Activated CD8-positive, alpha-beta memory T cell treated with anti-CD3 and anti-CD28 coated beads for 1 hour (primary cell): ENCODE measurements at regions not wholly inside any gene's neighbourhood (a gene's known extent, or its start where the extent isn't known, plus 50 kb on each side); places are given as distances from the start of the nearest gene placed in this dataset.
A peak's percentile ranks its signal among the peaks of the same experiment; 100 is the strongest.
"Not testable (repeated sequence)": the region's sequence is repeated elsewhere in the genome, so short reads cannot be mapped to it uniquely, and the experiment has no call there.

ENCODE experiments used
- DNase-seq, 2 donors: peaks; one replicate each; pipeline ENCODE4 v3.0.0-alpha.2; 2020; ENCODE audit warnings: low read depth in 1 of 2; ENCODE audit errors: extremely low read depth in 1 of 2

DNA sequence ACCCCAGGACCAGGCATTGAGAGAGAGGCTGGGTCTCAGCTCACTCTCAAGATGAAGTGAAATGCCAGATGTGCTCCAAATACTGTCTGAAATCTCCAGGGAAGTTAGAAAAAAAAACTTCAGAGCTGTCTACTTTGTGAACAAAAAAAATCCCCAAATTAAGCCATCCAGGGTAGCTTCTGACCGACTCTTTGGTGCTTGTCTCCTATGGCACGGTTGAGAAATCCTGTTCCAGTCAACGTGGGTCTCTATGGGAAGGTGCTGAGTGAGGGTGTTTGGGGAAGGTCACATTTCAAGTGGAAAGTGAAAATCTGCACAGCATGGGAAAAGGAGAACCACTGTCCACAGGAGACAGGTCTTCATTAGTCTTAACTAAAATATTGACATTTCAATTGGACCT lies 322.5 kb upstream of the CFAP20DC start:
- DNase-seq, result no peak

DNA sequence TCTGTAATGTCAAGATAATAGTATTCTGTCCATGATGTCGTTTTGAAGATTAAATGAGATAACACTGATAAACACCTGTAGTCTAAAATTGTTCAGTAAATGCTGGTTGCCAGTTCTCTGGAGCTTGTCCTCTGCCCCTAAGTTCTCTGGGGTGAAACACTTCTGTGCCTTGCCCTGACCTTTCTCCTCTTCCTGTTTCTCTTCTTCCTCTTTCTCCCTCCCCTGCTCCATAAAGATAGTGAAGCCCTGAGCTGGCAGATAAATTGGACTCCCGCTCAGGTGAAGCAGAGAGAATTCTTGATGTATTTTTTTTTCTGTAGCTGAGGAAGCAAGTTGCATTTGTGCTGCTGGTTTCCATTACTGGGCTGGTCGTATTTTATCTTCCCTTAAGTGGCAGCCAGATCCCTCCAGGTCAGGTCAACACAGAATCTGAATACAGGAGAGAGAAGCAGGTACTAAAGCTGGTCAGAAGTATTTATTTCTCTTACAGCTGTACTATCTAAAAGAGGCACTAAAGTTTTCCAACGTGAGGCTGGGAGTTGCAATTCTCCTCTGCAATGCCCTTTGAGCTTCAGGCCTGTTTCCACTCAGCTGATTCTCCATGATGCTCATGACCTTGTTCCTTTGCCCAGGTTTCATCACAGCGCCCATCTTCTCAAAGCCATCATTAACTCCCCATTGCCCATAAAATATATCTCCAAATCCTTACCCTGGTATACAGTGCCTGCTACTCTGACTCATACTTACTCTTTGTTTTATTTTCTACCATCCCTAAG lies 319.3 kb upstream of the CFAP20DC start:
- no peak for DNase-seq

DNA sequence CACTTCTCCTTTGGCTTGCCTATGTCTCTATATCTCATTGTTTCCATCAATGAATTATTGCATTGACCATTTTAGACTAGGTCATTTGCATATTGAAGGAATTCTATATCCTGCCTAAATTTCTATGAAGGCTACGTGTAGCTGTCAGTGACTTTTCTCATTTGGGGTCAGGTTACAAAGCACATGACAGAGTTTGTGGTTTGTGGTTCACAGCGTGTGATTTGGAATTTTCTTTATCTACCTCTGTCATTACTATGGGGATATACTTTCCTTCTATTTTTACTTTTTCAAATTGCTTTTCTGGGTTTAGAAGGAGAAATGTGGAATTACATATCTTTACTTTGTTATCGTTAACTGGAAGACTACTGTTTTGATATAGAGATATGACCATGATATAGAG lies 317.3 kb upstream of the CFAP20DC start:
- no peak for DNase-seq

DNA sequence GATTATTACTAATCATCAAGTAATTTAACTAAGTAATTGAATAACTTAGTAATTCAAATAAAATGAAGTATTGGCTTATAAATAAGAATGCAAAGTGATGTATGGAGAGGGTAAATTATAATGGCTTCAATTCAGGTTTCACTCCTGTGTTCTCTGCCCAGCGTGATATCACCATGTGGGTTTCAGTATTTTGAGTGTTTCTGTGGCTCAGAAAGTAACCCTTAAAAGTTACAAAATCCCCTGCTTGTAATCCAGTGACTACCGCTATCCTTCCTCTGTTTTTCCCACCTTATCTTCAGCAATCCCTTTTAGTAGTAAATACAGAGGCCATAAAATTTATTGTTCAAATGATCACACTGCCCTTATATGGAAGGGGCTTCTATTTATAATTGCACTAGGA lies 316.4 kb upstream of the CFAP20DC start:
- DNase-seq, result no peak

DNA sequence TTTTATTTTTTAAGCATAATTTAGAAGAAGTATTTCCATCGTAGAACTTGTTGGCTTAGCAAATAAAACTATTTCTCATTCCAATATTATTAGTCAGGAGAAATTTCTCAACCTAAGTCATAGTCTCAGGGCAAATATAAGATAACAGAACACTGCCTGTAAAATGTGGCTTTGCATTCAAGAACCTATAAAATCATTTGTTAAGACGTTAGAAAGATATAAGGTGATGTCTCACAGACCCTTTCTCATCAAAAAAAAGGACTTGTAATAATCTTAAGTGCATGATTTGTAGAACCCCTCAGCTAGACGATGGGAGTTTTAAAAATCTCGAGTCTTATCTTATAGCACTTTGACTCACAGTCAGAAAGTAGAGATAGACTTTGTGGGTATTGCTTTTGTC lies 314.7 kb upstream of the CFAP20DC start:
- DNase-seq, result no peak

DNA sequence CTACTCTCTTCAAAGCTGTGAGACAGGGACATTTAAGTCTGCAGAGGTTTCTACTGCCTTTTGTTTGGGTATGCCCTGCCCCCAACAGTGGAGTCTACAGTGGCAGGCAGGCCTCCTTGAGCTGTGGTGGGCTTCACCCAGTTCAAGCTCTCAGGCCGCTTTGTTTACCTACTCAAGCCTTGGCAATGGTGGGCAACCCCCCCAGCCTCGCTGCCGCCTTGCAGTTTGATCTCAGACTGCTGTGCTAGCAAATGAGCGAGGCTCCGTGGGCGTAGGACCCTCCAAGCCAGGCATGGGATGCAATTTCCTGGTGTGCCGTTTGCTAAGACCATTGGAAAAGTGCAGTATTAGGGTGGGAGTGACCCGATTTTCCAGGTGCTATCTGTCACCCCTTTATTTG lies 310.5 kb upstream of the CFAP20DC start:
- not testable (repeated sequence) for DNase-seq

DNA sequence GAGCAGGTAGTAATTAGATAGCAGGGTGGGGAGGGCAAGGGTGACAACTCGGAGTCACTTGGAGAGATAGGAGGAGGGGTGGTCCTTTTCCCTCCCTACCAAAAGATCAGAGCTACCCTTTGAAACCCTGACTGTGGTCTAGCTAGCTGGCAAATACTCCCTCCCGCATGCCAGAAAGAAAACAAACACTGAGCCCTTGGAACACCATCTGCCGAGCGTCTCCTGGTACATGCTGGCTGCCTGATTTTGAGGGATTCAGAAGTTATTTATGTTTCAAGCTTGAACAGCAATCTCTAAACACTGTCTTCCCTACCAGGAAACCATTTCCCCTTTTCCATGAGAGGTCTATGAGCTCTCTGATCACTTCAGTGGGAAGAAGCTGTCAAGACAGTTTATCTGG lies 291.6 kb upstream of the CFAP20DC start:
- DNase-seq, result no peak

DNA sequence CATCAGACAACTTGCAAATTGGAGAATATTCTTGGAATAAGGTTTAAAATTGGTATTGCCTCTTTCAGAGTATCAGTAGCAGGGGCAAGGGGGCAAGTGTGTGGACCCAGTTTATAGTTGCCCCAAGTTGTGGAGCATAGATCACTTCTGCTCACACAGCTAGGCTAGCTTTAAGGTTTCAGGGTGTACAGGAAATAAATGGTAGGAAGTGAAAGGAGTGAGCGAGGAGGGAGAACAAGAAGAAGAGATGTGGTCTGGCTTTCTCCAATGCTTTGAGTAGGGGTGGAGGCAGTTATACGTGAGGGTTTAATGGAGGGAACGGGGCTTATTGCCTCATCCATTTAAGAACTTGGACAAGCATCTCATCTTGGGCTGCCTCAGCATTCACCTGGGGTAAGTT lies 290.0 kb upstream of the CFAP20DC start:
- DNase-seq, result no peak

DNA sequence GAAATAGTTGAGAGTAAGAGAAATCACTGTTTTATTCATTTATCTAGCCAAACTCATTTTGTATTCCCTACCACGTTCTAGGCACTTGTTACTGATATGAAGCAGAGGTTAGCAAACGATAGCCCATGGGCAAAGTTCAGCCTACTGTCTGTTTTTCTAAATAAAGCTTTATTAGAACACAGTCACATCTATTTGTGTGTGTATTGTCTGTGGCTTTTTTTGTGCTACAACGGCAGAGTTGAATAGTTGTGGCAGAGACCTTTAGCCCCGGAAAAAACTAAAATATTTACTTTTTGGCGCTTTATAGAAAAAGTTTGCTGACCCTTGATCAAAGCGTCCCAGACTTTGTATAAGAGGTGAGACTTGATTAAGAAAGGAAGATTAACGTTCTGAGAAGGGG lies 289.1 kb upstream of the CFAP20DC start:
- no peak for DNase-seq

DNA sequence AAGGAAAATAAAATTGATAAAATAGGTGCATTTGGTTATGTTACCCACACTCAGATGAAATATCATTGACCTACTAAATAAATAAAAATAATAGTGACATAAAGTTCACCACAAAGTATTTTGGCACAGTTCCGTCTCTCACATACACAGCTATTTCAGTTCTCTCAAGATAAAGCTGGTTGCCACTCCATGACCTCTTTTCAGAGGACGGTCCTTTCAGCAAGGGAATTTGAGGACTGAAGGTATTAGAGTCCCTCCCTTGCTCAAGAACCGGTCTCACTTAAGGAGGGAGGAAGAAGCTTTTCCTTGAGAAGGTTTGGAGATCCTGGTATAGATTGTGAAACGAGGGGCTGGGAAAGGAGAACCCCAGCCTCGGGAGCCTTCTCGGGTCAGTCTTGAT lies 285.5 kb upstream of the CFAP20DC start:
- DNase-seq, result no peak

DNA sequence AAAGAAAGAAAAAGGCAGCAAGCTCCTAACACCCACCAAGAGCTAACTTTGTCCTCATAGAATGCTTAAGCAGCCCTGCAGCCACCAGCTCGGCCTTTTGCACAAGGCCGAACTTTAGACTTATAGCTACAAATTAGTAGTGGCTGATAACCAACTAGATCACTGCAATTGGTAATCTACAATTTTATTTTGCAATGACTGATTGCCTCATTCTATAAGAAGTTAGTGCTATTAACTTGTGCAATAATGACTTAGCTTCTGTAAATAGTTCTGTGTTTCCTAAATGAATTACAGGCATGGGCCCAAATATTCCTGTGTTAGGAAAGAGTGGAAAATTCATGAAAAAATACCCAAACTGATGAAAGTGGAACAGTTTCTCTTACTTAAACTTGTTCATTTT lies 284.8 kb upstream of the CFAP20DC start:
- DNase-seq, result no peak

DNA sequence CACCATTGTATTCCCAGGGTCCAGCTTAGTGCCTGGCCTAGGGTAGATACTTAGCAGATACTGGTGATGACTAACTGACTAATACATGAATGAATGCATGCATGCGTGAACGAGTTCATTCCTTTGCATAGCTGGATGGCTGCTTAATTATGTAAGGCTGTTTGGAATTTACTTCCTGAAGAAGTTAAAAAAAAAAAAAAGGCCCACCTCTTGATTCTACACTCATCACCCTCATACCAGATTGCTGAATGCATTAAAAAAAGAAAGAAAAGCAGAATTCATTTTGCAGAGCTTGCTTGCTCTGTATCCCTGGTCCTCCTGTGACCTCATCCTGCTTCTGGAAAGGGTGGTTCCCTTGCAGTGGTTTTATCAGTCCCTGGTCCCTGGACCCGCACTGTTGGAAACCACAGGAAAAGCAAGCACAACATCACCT lies 277.6 kb upstream of the CFAP20DC start:
- DNase-seq, result no peak

DNA sequence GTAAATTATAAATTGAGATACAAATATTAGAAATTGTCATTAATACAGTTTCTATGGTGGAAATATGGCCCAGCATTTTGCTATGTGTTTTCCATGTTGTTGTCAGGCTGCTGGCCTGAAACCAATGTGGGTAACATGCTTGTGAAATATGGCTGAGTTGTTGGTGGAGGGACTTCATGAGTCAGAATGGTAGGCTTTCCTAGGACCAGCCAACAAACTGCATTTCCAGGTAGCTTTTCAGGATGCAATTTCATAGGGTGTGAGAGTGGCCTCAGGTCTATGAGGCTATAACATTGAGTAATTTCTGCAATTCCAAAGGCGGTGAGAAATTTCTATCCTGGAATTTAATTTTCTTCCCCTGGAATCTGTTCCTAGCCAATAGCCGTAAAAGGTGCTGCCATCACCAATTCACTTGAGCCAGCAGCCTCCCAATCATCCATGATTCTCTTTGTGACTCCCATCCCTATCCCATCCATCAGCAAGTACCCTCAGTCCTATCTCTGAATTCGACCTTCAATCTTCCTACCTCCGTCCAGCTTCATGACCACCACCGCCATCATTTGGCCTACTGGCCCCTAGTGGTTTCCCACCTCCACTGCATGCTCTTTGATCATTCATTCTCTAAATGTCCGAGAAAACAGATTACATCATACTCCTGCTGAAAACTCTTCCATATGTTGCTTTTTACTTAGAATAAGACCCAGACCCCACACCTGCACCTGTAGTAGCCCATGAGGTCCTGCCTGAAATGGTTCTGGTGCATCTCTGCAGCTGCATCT lies 276.6 kb upstream of the CFAP20DC start:
- DNase-seq, result no peak

DNA sequence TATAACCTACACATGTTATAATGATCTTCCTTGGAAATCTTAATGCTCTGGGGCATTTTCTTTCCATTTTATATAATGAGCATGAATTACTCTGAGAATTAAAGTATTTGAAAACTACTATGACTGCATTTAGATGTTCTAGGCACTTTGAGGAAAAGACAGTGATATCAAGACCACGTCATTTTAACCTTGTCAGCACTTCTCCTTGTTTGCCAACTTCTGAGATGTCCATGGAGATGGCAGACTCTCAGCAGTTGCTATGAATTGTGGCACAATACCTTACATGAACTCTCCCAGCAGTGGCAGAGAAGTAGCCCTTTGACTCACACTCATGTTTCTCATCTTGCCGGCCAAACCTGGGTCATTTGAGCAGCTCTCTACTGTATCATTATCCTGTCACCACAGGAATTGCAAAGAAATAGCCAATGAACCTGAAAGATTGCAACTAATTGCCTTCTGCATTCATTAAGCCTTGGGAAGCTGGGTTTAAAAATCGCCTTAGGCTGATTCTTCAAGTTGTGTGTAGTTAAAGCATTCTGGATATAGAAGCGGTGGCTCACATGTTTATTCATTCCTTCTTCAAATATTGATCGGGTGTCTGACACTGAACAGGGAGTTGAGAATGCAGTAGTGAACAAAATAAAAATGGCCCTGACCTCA lies 272.2 kb upstream of the CFAP20DC start:
- DNase-seq, result no peak

DNA sequence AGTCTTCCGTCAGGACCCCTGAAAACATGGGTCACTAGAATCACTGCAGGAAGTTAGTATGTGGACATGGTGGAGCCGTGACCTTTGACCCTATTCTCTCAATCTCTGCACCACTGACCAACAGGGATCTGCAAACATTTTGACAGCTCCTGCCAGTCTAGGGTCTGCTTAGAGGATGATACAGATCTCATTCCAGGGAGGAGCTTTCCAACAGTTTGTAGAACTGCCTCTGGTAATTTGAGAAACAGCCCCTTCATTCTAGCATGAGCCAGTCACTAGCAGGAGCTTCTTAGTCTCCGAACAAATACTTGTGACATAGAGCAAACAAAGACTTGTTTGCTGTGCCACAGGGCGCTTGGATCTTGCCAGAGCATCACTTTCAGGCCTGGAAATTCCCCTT lies 270.3 kb upstream of the CFAP20DC start:
- DNase-seq, result no peak

DNA sequence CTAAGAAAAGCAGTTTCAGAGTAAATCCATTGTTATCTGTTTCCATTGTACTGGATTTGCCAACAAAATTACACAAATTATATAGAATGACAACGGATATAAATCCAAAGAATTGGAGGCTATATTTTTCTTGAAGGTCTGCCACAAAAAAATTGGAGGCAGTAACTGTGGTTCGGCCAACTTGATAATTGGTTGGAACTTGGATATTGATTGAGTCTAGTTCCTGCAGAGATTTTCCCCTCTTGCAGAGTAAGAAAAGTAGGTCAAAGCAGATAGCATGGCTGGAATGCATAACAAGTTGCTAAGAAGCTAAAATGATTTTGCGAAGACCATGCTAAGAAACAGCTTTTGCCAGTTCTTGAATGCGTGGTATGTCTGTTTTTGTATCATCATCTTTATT lies 269.6 kb upstream of the CFAP20DC start:
- no peak for DNase-seq

DNA sequence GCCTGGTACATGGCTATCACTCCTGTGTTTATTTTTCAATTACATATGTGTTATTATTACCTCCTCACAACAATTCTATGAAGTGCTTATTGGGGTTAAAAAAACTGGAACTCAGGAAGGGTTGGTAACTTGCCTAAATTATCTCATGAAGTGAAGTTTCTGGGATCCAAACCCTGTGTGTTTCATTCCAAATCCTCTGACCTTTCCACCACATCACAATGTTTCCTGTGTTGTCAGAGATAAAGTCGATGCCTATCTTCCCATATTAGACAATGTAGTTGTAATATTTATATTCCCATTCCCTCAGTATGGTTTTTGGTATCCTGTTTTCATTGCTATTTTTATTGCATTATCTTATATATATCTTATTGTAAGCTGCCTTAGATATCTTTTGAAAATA lies 269.1 kb upstream of the CFAP20DC start:
- no peak for DNase-seq

DNA sequence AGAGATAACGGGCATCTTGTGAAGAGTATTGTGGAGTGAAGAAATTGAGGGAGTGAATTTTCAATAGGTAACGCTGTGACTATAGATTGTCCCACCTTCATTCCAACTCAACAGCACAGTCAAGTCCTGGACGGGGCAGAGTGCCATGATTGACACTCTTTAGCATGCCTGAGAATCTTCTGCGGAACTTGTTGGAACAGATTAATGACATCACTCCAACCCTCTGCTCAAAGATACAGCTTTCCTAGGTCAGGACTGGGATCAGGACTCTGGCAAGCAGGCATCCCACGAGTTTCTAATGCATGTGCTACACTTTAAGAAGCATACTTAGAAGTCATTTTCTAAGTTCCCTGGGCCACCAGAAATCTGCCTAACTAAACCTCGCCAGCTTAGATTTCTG lies 267.6 kb upstream of the CFAP20DC start:
- DNase-seq, result no peak

DNA sequence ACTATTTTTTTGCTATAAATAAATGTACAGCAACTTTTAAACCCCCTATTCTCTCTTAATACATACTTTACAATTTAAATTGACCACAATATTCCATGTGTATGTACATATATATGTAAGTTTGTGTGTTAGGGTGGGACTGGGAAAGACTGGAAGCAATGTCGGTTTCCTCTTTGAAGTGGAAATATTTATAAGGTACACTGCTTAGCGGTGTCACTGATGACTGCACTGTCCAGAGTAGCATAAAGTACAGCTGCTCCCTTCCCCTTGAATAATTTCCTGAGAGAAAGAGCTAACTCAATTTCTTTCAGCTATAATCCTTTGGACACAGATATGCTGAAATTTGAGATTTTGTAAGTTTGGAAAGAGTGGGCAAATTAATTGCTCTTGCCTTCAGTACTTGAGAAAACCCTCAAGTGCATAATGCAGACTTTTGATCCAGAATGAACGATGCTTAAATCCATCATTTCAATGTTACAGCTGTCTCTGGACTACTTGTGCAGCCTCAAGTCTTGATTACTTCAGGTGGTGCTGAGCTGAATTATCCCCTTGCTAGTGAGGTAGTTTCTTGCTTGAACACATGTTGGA lies 267.0 kb upstream of the CFAP20DC start:
- DNase-seq, result no peak

DNA sequence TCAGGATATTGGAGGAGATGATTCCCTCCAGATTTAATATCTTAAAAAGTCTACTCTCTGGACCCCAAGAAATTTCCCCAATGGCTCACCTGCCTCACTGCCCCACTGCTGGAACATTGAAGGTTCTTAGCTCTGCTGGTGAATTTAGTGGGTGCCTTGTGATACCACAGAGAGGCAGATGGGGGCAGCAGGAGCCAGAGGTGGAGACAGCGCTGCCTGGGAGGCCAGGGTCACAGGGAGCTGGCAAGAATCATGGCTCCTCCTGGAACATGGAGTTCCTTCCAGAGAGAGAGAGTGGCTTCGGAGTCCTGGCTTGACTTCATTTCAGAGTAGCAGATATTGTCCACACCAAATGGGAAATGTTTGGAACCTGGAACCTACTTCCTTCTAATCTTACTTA lies 263.5 kb upstream of the CFAP20DC start:
- DNase-seq, result peak in 1 of 2 donors; percentile 5

DNA sequence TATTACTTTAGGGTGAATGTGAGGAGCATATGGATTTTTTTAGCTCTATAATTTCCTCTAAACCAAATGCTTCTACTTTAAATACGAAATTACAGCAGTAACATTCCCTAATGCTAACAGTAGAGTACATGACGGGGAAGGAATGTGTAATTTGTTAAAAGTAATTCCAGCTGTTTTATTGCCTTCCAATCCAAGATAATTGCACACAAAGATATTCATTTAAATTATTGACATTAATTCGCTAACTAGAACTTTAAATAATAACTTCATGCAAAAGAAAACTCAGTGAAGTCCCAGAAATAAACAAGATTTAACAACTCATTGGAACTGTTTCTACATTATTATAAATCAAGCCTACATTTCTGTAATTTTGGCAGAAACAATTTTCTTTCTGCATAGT lies 261.4 kb upstream of the CFAP20DC start:
- no peak for DNase-seq

DNA sequence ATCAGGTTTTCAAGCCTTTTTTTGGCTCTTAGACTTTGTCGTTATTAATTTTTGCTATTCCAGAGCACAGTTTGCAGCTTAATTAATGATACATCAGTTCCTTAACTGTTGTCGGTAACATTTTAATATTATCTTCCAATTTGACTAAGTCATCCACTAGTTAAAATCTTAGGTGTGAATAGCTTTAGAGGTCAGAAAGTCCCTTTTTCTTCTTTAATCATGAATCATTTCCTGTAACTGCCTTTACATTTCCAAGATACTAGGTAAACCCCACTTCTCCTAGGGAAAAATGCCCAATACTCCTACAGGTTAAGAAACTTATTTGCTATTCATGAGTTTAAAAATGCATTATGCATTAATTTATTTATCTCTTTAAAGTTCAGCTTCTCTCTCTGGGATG lies 260.9 kb upstream of the CFAP20DC start:
- no peak for DNase-seq
